ENCODE measurements at regions not wholly inside any gene's neighbourhood (a gene's known extent, or its start where the extent isn't known, plus 50 kb on each side); places are given as distances from the start of the nearest gene placed in this dataset.

- TF ChIP-seq EZH2phosphoT487 (IDR thresholded peaks at IDR 0.05; ENCODE audit: borderline replicate concordance) (no peak), TCF7L2 (IDR thresholded peaks at IDR 0.05; ENCODE audit: borderline replicate concordance, extremely low read depth, insufficient read depth, insufficient read length) (no peak), POLR2A (IDR thresholded peaks at IDR 0.05; ENCODE audit: borderline replicate concordance, extremely low read depth, insufficient read depth, insufficient read length) (no peak), MAX (IDR thresholded peaks at IDR 0.05) (no peak), SRF (IDR thresholded peaks at IDR 0.05; ENCODE audit: low read depth) (no peak), YY1 (IDR thresholded peaks at IDR 0.05; ENCODE audit: extremely low read depth, insufficient replicate concordance, low read depth, low read length) (no peak), EGR1 (IDR thresholded peaks at IDR 0.05; ENCODE audit: low read depth) (no peak), FOSL1 (IDR thresholded peaks at IDR 0.05; ENCODE audit: low read depth) (no peak), ZFX (IDR thresholded peaks at IDR 0.05) (no peak), JUND (IDR thresholded peaks at IDR 0.05) (no peak), CTCF (IDR thresholded peaks at IDR 0.05 in 2 of 3, conservative IDR thresholded peaks at IDR 0.05 in 1 of 3; ENCODE audit: borderline replicate concordance in 1 of 3, insufficient read depth in 1 of 3, low read depth in 2 of 3, low read length in 2 of 3) (no peak), ELF1 (IDR thresholded peaks at IDR 0.05; ENCODE audit: borderline replicate concordance, low read depth) (no peak), POLR2AphosphoS5 (IDR thresholded peaks at IDR 0.05; ENCODE audit: low read depth, low read length) (no peak), CEBPB (IDR thresholded peaks at IDR 0.05; ENCODE audit: low read depth) (no peak), SIN3A (IDR thresholded peaks at IDR 0.05; ENCODE audit: low read depth) (no peak), EZH2 (IDR thresholded peaks at IDR 0.05) (no peak), CBX3 (IDR thresholded peaks at IDR 0.05; ENCODE audit: low read depth) (no peak)
- POLR2A ChIA-PET: no interaction called here
- Histone ChIP-seq H2AFZ (ENCODE audit: low read depth, low read length, poor library complexity, severe bottlenecking) (no peak overlapping the region), H3K79me2 (ENCODE audit: insufficient read depth, low read length) (no peaks in the 10 kb centered on the region), H3K36me3 (ENCODE audit: control insufficient read depth in 1 of 2, insufficient read depth in 2 of 2, low read length in 2 of 2) (no peaks in the 10 kb centered on the region), H4K20me1 (ENCODE audit: insufficient read depth) (no peaks in the 10 kb centered on the region), H3K9me2 (ENCODE audit: insufficient read depth) (no peaks in the 10 kb centered on the region), H3K4me3 (replicated peaks in 1 of 2; ENCODE audit: low read depth in 1 of 2, low read length in 2 of 2) (no peak overlapping the region), H3K4me1 (ENCODE audit: control insufficient read depth in 1 of 2, insufficient read depth in 2 of 2, low read length in 2 of 2) (no peaks in the 10 kb centered on the region), H3K27ac (ENCODE audit: low read depth, low read length) (no peak overlapping the region), H3K9me3 (ENCODE audit: control insufficient read depth in 1 of 2, insufficient read depth in 1 of 2, low read depth in 1 of 2, low read length in 2 of 2) (no peaks in the 10 kb centered on the region), H3K27me3 (ENCODE audit: insufficient read depth, low read length) (no peaks in the 10 kb centered on the region), H3K9ac (ENCODE audit: low read length) (no peak overlapping the region), H3K4me2 (ENCODE audit: low read length) (no peak overlapping the region)
- ATAC-seq (no peak), DNase-seq (ENCODE audit: low read depth, low spot score) (no peak)
- no TSS peak for BruUV-seq (replicated peaks)
- CTCF ChIA-PET: no interaction called here
- RAD21 ChIA-PET (ENCODE audit: low non-redundant PET in 1 of 2, low total read pairs in 2 of 2, uncharacterized antibody in 2 of 2, unreplicated experiment in 2 of 2): no interaction called here
- intact Hi-C loops (cut with micrococcal nuclease): no loop called here
Observed at GRCh38 chr3:168860592-168860991, 764.9 kb upstream of the GOLIM4 start.
